H1 (cell line): ENCODE measurements at regions not wholly inside any gene's neighbourhood (a gene's known extent, or its start where the extent isn't known, plus 50 kb on each side); places are given as distances from the start of the nearest gene placed in this dataset.

Experiments used
- CTCF ChIA-PET: fragments of 300-600 bp; sonication (Branson Sonifier 250); formaldehyde crosslinking; loops from one replicate; lab custom pipeline; 2021; ENCODE audit not compliant: partially characterized antibody; lab: Charles Lee
- POLR2A ChIA-PET: fragments of 300-600 bp; sonication (Branson Sonifier 250); formaldehyde crosslinking; loops from one replicate; lab custom pipeline; 2021; ENCODE audit warnings: inconsistent platforms; ENCODE audit not compliant: partially characterized antibody; lab: Charles Lee
- DNase-seq, 2 experiments: peaks; one replicate each; pipeline versions ENCODE4 v3.0.0 to v3.0.0-alpha.2; 2010 to 2022; ENCODE audit warnings: low spot score in 2 of 2, low read depth in 1 of 2, mixed read lengths in 1 of 2
- FAIRE-seq: peaks from 2 replicates; lab custom pipeline; 2011; peaks lifted over from hg19 to GRCh38; lab: Jason Lieb, UNC
- H2AFZ ChIP-seq: 2 replicates; pipeline ENCODE4 v1.8.1; 2012; ENCODE audit warnings: low read length, inconsistent platforms
- H2AK5ac ChIP-seq: 2 replicates; pipeline ENCODE4 v1.6.1; 2013; ENCODE audit warnings: low read depth, low read length
- H2BK120ac ChIP-seq: replicated peaks from 2 replicates; pipeline ENCODE3; 2013; ENCODE audit warnings: low read depth, low read length, inconsistent platforms
- H2BK12ac ChIP-seq: 2 replicates; pipeline ENCODE4 v1.6.1; 2013; ENCODE audit warnings: low read depth, low read length
- H2BK15ac ChIP-seq: 2 replicates; pipeline ENCODE4 v1.6.1; 2013; ENCODE audit warnings: low read length
- H2BK20ac ChIP-seq: 2 replicates; pipeline ENCODE4 v1.6.1; 2013; ENCODE audit warnings: low read length
- H2BK5ac ChIP-seq: 2 replicates; pipeline ENCODE4 v1.6.1; 2013; ENCODE audit warnings: low read depth, low read length
- H3K14ac ChIP-seq: 2 replicates; pipeline ENCODE4 v1.6.1; 2013; ENCODE audit warnings: inconsistent platforms; ENCODE audit not compliant: insufficient read length
- H3K18ac ChIP-seq: 2 replicates; pipeline ENCODE4 v1.6.1; 2013; ENCODE audit warnings: low read length; ENCODE audit errors: extremely low read depth
- H3K23ac ChIP-seq: 2 replicates; pipeline ENCODE4 v1.6.1; 2013; ENCODE audit warnings: inconsistent platforms; ENCODE audit not compliant: insufficient read length
- H3K23me2 ChIP-seq: 2 replicates; pipeline ENCODE4 v1.6.1; 2013; ENCODE audit warnings: low read depth, low read length
- H3K27ac ChIP-seq: 2 replicates; pipeline ENCODE4 v1.6.1; 2011; ENCODE audit warnings: low read depth, low read length, inconsistent platforms
- H3K27me3 ChIP-seq, 4 experiments: replicated peaks in 1 of 4; 1 replicate in 1 of 4; 2 replicates in 3 of 4; pipeline versions ENCODE4 v1.6.1 to v1.8.1; 2011 to 2013; ENCODE audit warnings: low read length in 3 of 4, mild to moderate bottlenecking in 3 of 4, inconsistent platforms in 2 of 4, mixed read lengths in 2 of 4, moderate library complexity in 1 of 4; ENCODE audit not compliant: control insufficient read depth in 3 of 4, insufficient read depth in 3 of 4; ENCODE audit errors: extremely low read depth in 1 of 4
- H3K36me3 ChIP-seq, 4 experiments: 2 replicates each; pipeline versions ENCODE4 v1.6.1 to v1.8.1; 2011 to 2013; ENCODE audit warnings: mild to moderate bottlenecking in 4 of 4, low read length in 3 of 4, moderate library complexity in 2 of 4, control low read depth in 1 of 4, inconsistent platforms in 1 of 4; ENCODE audit not compliant: insufficient read depth in 4 of 4, control insufficient read depth in 2 of 4
- H3K4ac ChIP-seq: replicated peaks from 2 replicates; pipeline ENCODE3; 2013; ENCODE audit warnings: low read length, low read depth, mixed read lengths, inconsistent platforms; ENCODE audit not compliant: insufficient read length
- H3K4me1 ChIP-seq, 4 experiments: replicated peaks in 1 of 4; 1 replicate in 1 of 4; 2 replicates in 3 of 4; pipeline versions ENCODE4 v1.6.1 to v1.8.1; 2011 to 2013; ENCODE audit warnings: low read length in 3 of 4, inconsistent platforms in 2 of 4, mixed read lengths in 1 of 4; ENCODE audit not compliant: insufficient read depth in 4 of 4, control insufficient read depth in 3 of 4
- H3K4me2 ChIP-seq, 2 experiments: 2 replicates each; pipeline versions ENCODE4 v1.6.1 to v1.8.1; 2011 to 2013; ENCODE audit warnings: low read depth in 2 of 2, low read length in 2 of 2, control low read depth in 1 of 2, inconsistent platforms in 1 of 2, mild to moderate bottlenecking in 1 of 2; ENCODE audit not compliant: insufficient read depth in 1 of 2
- H3K4me3 ChIP-seq, 4 experiments: fragments of 200-600, 300-600 bp in 1 of 4; sonication (generic), shearing (Covaris generic), sonication (Bioruptor Twin) in 1 of 4; 2 replicates each; pipeline versions ENCODE4 v1.5.1 to v1.8.1; 2011 to 2016; ENCODE audit warnings: low read length in 4 of 4, low read depth in 3 of 4, control low read depth in 2 of 4, inconsistent platforms in 2 of 4, mild to moderate bottlenecking in 2 of 4, mixed read lengths in 1 of 4, moderate library complexity in 1 of 4; ENCODE audit not compliant: insufficient read depth in 2 of 4; ENCODE audit errors: extremely low read depth in 1 of 4
- H3K56ac ChIP-seq: replicated peaks from 2 replicates; pipeline ENCODE3; 2013; ENCODE audit warnings: low read depth, mild to moderate bottlenecking, mixed read lengths, low read length, inconsistent platforms; ENCODE audit not compliant: insufficient read length
- H3K79me1 ChIP-seq: 2 replicates; pipeline ENCODE4 v1.6.1; 2013; ENCODE audit warnings: low read depth, low read length, control low read depth
- H3K79me2 ChIP-seq, 2 experiments: 2 replicates each; pipeline versions ENCODE4 v1.6.1 to v1.8.1; 2012 to 2013; ENCODE audit warnings: low read length in 2 of 2, mild to moderate bottlenecking in 2 of 2, inconsistent platforms in 1 of 2; ENCODE audit not compliant: insufficient read depth in 2 of 2, control insufficient read depth in 1 of 2
- H3K9ac ChIP-seq, 4 experiments: replicated peaks in 1 of 4; 1 replicate in 1 of 4; 2 replicates in 3 of 4; pipeline versions ENCODE4 v1.6.1 to v1.8.1; 2011 to 2013; ENCODE audit warnings: low read depth in 3 of 4, low read length in 3 of 4, control low read depth in 2 of 4, mild to moderate bottlenecking in 2 of 4, moderate library complexity in 2 of 4, inconsistent platforms in 1 of 4; ENCODE audit errors: extremely low read depth in 1 of 4
- H3K9me3 ChIP-seq, 2 experiments: 2 replicates each; pipeline versions ENCODE4 v1.6.1 to v1.8.1; 2012 to 2013; ENCODE audit warnings: mild to moderate bottlenecking in 2 of 2, moderate library complexity in 2 of 2, control low read depth in 1 of 2, inconsistent platforms in 1 of 2, low read depth in 1 of 2, low read length in 1 of 2, mixed read lengths in 1 of 2; ENCODE audit not compliant: insufficient read depth in 2 of 2
- H4K20me1 ChIP-seq, 2 experiments: replicated peaks in 1 of 2; 2 replicates each; pipeline versions ENCODE3 to v1.8.1; 2011 to 2013; ENCODE audit warnings: inconsistent platforms in 2 of 2, low read length in 2 of 2, mild to moderate bottlenecking in 1 of 2; ENCODE audit not compliant: insufficient read depth in 2 of 2, control insufficient read depth in 1 of 2
- H4K5ac ChIP-seq: 2 replicates; pipeline ENCODE4 v1.6.1; 2013; ENCODE audit warnings: low read length, low read depth, mixed read lengths, inconsistent platforms; ENCODE audit not compliant: insufficient read length
- H4K8ac ChIP-seq: 2 replicates; pipeline ENCODE4 v1.8.0; 2013; ENCODE audit warnings: mild to moderate bottlenecking, moderate library complexity, low read length, inconsistent platforms; ENCODE audit not compliant: insufficient read depth; ENCODE audit errors: extremely low read depth
- H4K91ac ChIP-seq: replicated peaks from 2 replicates; pipeline ENCODE3; 2013; ENCODE audit warnings: low read length, mixed read lengths, inconsistent platforms; ENCODE audit not compliant: insufficient read length
- JUND ChIP-seq: IDR thresholded peaks from 2 replicates; pipeline ENCODE4 v1.6.1; 2011; ENCODE audit warnings: mild to moderate bottlenecking, improper control_type of control experiment, low read length
- KDM4A ChIP-seq: IDR thresholded peaks from one replicate; pipeline ENCODE4 v1.7.1; 2012; ENCODE audit warnings: low read depth, mild to moderate bottlenecking, moderate library complexity, low read length, inconsistent platforms; ENCODE audit not compliant: severe bottlenecking
- POLR2A ChIP-seq, 2 experiments: IDR thresholded peaks; 1 replicate in 1 of 2; 2 replicates in 1 of 2; pipeline ENCODE4 v1.6.1; 2011; ENCODE audit warnings: low read depth in 2 of 2, low read length in 2 of 2, mild to moderate bottlenecking in 2 of 2; ENCODE audit errors: control extremely low read depth in 1 of 2
- RNF2 ChIP-seq: fragments of 200-900, 300-1000 bp; sonication (generic); IDR thresholded peaks from 2 replicates; pipeline ENCODE4 v1.7.1; 2016; ENCODE audit warnings: borderline replicate concordance, low read depth, mild to moderate bottlenecking, antibody characterized with exemption, low read length; ENCODE audit not compliant: poor library complexity, severe bottlenecking; ENCODE audit errors: missing control alignments
- WGBS, 2 experiments: shearing (Covaris generic) in 1 of 2; methylation state at CpG; one replicate each; pipeline versions ENCODE4 v1.1.6 to v1.1.7; 2013 to 2015; ENCODE audit warnings: low lambda C conversion rate in 2 of 2, mixed read lengths in 2 of 2, inconsistent platforms in 1 of 2, low coverage in 1 of 2, missing lambda C conversion rate in 1 of 2; ENCODE audit not compliant: insufficient replicate concordance in 2 of 2, insufficient coverage in 1 of 2, insufficient read length in 1 of 2; ENCODE audit errors: extremely low coverage in 1 of 2, missing lambda C conversion rate in 1 of 2; 5-methylcytosine and 5-hydroxymethylcytosine counted together
- TF ChIP-seq, protein P1 (sequence below), 3 experiments: IDR thresholded peaks; 1 replicate in 2 of 3; 2 replicates in 1 of 3; pipeline versions ENCODE4 v1.5.1 to v1.6.1; 2011; ENCODE audit warnings: low read length in 3 of 3, mild to moderate bottlenecking in 3 of 3, inconsistent platforms in 2 of 3, low read depth in 1 of 3, moderate library complexity in 1 of 3; ENCODE audit not compliant: insufficient read depth in 1 of 3; ENCODE audit errors: control extremely low read depth in 1 of 3

DNA sequence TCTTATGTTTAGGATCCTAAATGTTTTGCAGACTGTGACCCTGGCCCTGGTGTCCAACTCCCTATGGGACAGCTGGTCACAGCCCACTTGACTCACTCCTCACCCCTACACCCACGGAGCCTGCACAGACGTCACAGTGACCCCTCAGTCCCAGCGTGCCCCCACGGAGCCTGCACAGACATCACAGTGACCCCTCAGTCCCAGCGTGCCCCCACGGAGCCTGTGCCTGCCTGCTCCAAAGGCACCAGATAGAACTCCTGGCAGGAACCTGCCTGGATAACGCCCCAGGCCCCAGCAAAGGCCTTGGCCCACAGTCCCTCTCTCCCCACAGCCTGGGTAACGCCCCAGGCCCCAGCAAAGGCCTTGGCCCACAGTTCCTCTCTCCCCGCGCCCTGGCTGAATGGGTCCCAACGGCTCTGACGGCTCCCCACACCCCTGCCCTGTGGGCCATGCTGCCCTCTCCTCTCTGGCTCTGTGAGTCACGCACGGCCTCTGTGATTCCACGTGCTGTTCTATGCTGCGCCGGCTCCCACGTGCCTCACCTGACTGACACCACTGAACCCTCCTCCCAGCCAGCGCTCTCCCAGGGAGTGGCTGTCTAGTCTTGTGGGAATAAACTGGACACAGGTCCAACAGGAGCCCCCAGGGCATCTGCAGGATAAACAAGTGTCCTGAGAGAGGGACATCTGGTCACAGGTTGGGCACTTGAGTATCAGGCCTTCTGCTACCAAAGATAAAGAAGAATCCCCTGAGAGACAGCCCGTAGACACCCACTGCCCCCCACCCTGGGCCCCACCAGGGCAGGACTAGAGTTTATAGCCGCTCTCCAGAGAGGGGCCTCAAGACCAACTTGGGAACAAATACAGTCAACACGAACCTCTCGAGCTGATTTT is 250.3 kb downstream of the BRD1 start:
- H4K20me1 ChIP-seq: peaks cover 0 to 10% of the 10 kb centered on the region in 2 experiments
- H3K9ac ChIP-seq: no peak overlapping the region
- no peak overlapping the region for H3K18ac ChIP-seq
- no peaks in the 10 kb centered on the region for H3K27me3 ChIP-seq
- H3K79me1 ChIP-seq: peaks cover 3% of the 10 kb centered on the region; the same call in 1 of the 2 replicates
- H3K23ac ChIP-seq: no peak overlapping the region
- no peak overlapping the region for H3K27ac ChIP-seq
- ChIA-PET CTCF (no interaction called here), POLR2A (interaction anchor here (0.7 kb wide), 1 partner anchor 53 kb away, joined by 3 read pairs; no protein-coding TSS in a partner anchor)
- DNase-seq (peak in 1 of 2 experiments; percentile 41), FAIRE-seq (no peak)
- H3K14ac ChIP-seq: no peak overlapping the region
- no peak overlapping the region for H3K4ac ChIP-seq
- no peak overlapping the region for H3K4me3 ChIP-seq
- no peak overlapping the region for H2BK12ac ChIP-seq
- peaks cover 18% of the 10 kb centered on the region; the same call in 1 of the 2 replicates for H3K23me2 ChIP-seq
- H3K79me2 ChIP-seq: no peaks in the 10 kb centered on the region
- no peak overlapping the region for H3K56ac ChIP-seq
- H3K4me1 ChIP-seq: no peaks in the 10 kb centered on the region
- H3K9me3 ChIP-seq: no peaks in the 10 kb centered on the region
- 88% methylated on average over 23 of the region's 23 CpGs; no CpG with 5 or more reads in 1 of the 2 experiments for WGBS, 2 experiments
- H4K91ac ChIP-seq: no peak overlapping the region
- no peak overlapping the region for H3K4me2 ChIP-seq
- no peaks in the 10 kb centered on the region for H3K36me3 ChIP-seq
- H2BK20ac ChIP-seq: no peak overlapping the region
- H2BK120ac ChIP-seq: no peak overlapping the region
- H2AFZ ChIP-seq: no peak overlapping the region
- H4K5ac ChIP-seq: no peak overlapping the region
- H2BK15ac ChIP-seq: no peak overlapping the region
- H4K8ac ChIP-seq: no peak overlapping the region
- no peak overlapping the region for H2BK5ac ChIP-seq
- no peak overlapping the region for H2AK5ac ChIP-seq
- no peak for TF ChIP-seq RNF2
- TF ChIP-seq POLR2A (IDR thresholded peaks at IDR 0.05; ENCODE audit: control extremely low read depth in 1 of 2, low read depth in 2 of 2, low read length in 2 of 2): no peak
- no peak for TF ChIP-seq KDM4A
- TF ChIP-seq, protein P1, sequence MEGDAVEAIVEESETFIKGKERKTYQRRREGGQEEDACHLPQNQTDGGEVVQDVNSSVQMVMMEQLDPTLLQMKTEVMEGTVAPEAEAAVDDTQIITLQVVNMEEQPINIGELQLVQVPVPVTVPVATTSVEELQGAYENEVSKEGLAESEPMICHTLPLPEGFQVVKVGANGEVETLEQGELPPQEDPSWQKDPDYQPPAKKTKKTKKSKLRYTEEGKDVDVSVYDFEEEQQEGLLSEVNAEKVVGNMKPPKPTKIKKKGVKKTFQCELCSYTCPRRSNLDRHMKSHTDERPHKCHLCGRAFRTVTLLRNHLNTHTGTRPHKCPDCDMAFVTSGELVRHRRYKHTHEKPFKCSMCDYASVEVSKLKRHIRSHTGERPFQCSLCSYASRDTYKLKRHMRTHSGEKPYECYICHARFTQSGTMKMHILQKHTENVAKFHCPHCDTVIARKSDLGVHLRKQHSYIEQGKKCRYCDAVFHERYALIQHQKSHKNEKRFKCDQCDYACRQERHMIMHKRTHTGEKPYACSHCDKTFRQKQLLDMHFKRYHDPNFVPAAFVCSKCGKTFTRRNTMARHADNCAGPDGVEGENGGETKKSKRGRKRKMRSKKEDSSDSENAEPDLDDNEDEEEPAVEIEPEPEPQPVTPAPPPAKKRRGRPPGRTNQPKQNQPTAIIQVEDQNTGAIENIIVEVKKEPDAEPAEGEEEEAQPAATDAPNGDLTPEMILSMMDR (IDR thresholded peaks at IDR 0.05; ENCODE audit: control extremely low read depth in 1 of 3, insufficient read depth in 1 of 3, low read depth in 1 of 3, low read length in 3 of 3): no peak
- TF ChIP-seq JUND: no peak
